HG03378 (cell line): ENCODE measurements at regions not wholly inside any gene's neighbourhood (a gene's known extent, or its start where the extent isn't known, plus 50 kb on each side); places are given as distances from the start of the nearest gene placed in this dataset.

ENCODE experiments used
- ATAC-seq: cut with Tn5 transposase; IDR thresholded peaks from one replicate; pipeline ENCODE4 v1.9.1; 2021; ENCODE audit warnings: mild to moderate bottlenecking, moderate library complexity; ENCODE audit not compliant: unreplicated experiment

GRCh38 chr17:72534265-72534664 lies 413.4 kb downstream of the SOX9 start:
- ATAC-seq: no peak

GRCh38 chr17:72534776-72535175 lies 414.0 kb downstream of the SOX9 start:
- ATAC-seq: no peak

DNA sequence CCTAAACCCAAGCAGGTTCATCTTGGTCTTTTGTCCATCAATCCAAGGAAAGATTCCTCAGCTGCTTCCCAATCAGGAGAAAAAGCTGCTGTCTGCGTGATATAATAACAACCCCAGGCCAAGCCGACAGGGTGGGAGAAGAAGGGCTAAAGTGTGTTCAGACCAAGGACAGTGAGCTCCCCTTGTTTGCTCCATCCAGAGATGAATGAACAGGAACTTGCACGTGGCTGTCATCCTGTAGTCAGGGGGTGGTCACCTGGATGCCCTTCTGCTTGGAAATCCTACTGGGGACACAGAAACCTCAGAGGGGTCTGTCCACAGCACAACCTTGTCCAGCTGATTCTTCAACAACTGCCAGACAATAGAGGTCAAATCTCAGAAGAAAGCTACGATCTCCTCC lies 414.5 kb downstream of the SOX9 start:
- ATAC-seq: no peak

DNA sequence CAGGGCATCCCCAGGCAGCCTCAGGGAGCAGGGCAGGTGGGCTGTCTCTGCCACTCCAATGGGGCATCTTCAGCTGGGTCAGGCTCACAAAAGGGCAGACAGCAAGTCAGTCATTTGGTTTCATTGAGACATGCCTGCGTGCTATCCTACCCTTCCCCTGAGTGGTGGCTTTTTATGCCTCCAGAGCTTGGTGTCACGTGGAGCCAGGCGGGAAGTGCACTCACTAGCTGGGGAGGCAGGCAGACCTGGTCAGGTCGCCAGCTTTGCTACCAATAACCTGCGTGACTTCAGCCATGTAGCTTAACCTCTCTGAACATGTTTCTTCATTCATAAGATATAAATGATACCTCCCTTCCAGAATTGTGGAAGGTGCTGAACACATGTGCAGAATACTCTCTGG lies 415.0 kb downstream of the SOX9 start:
- ATAC-seq: no peak

DNA sequence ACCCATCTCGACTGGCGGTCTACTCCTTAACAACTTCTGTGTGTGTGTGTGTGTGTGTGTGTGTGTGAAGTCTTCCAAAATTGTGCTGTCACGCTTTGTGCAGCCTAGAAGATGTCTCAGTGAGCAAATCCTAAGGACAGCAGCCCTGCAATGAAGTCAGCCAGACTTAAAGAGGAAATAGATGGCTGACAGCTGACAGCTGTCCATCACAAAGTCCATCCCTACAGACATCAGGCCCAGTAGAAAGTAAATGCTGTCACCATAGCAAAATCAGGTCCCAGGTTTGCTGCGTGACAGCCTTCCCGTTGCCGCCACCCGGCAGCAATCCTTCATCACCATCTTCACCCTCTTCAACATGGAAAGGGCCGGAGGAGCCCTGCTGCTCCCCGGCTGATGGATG lies 416.0 kb downstream of the SOX9 start:
- no peak for ATAC-seq

- no peak for ATAC-seq
Measured at GRCh38 chr17:72538443-72538842, 417.6 kb downstream of the SOX9 start.

- ATAC-seq: no peak
Measured at GRCh38 chr17:72538901-72539352, 418.1 kb downstream of the SOX9 start.

DNA sequence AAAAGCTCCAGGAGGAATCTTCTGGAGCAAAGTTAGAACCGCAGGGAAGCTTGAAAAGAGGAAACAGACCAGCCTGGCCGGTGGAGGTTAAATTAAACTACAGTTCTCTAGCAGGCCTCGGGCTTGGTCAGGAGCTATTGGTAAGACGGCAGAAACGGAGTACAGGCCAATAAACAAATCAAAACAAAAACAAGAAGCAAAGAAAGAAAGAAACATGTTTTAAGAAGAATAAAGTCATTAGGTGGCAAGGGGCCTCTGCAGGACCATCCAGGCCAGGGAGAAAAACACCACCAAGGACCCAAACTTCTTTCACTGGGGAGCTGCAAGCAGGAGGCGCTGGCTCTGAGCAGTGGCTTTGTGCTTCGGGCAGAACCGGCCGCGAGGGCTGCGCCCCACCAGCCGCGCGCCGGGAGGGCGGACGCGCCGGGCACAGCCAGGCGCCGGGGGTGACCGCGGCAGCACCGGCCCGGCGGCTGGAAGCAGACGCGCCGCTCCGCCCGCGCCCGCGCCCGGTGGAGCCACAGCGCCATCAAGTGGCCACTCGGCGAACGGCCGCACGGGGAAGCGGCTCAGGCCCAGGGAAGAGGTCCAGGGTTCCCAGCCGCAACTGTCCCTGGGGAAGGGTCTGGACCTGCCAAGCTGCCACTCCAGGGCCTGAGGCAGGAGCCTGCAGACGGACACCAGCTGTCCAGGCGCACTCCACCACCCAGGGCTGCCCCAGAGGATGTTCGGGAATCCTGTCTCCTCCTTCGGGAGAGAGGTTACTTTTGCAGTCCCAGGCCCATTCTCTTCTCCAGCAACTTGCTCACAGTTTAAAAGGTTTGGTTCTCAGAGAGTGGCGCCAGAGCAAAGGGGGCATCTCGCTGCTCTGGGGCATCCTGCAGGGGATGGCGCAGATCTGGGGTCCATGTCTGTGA lies 419.4 kb downstream of the SOX9 start:
- no peak for ATAC-seq

DNA sequence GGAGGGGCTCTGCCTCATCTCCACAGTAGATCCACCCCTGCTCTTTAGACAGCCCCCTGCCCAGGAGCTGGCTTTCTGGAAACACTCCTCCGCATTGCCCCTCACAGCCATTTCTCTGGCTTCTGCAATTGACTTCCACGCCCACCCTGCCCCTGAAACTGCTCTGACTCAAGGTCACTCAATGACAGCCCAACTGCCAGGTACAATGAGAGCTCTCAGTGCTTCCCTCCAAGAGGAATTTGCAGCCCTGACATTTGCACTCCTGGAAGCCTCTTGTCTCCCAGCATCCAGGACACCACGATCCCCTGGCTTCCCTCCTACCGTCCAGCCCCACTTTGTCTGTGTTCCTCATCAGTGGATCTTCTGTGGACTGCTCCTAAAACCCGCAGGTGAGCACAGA lies 421.5 kb downstream of the SOX9 start:
- ATAC-seq: no peak

DNA sequence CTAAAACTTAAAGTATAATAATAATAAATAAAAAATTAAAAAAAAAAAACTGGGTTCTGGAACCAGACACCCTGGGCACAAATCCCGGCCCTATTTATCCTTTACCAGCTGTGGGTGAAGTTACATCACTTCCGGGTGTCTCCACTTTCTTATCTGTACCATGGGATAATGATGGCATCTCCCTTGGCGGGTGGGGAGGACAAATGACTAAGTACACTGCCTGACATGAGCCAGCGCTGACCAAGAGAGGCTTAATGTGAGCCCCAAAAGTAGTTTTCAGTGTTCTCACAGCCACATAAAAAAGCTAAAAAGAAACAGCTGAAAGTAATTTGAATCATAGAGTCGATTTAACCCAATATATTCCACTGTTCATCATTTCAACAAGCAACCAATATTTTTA lies 424.9 kb downstream of the SOX9 start:
- no peak for ATAC-seq

- no peak for ATAC-seq
Measured at GRCh38 chr17:72553051-72553755, 432.4 kb downstream of the SOX9 start.

- no peak for ATAC-seq
Measured at GRCh38 chr17:72554508-72554907, 433.7 kb downstream of the SOX9 start.

GRCh38 chr17:72555052-72555451 lies 434.2 kb downstream of the SOX9 start:
- ATAC-seq: no peak

- peak; percentile 71 for ATAC-seq
Measured at GRCh38 chr17:72556944-72557826, 436.4 kb downstream of the SOX9 start.

- ATAC-seq: no peak
Measured at GRCh38 chr17:72558971-72559476, 438.2 kb downstream of the SOX9 start.

DNA sequence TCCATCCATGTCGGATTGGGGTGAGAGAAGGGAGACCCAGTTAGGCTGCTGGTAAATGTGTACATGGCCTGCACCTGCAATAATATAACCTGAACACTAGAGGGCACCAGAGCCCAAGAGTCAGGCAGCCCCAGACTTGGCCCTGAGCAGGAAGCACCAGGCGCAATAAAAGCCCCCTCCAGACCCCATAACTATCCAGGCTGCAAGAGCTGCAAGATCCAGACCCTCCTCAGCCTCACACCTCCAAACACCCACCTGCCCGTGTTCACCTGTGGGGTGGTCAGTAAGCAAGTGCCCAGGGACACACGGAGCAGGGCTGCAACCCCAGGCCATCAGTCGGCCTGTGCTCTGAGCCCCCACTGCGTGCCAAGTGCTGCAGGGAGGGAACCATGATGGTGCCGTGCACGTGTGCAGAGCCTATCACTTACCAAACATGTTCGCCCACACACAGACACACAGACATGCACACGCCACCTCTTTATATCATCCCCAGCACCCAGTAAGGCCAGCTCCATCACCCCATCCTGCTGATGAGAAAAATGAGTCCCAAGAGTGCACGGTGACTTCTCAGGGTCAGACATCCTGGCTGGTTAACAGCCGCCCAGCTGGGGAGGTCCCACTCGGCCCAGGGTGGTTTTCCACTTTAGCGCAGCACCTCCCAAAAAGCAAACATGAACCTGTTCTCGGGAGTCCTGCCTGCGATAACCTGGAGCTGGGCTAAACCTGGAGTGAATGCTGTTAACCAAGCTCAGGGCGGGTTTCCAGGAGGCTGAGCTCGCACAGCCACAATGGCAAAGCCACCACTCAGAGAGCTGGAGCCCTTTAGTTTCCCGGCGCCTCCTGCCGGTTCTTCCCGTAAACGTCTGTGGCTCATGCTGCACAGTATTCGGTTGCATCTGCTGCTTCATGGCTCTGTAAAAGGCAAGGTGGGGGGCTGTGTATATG lies 439.8 kb downstream of the SOX9 start:
- peak; percentile 71 for ATAC-seq

GRCh38 chr17:72561266-72561665 lies 440.4 kb downstream of the SOX9 start:
- no peak for ATAC-seq

DNA sequence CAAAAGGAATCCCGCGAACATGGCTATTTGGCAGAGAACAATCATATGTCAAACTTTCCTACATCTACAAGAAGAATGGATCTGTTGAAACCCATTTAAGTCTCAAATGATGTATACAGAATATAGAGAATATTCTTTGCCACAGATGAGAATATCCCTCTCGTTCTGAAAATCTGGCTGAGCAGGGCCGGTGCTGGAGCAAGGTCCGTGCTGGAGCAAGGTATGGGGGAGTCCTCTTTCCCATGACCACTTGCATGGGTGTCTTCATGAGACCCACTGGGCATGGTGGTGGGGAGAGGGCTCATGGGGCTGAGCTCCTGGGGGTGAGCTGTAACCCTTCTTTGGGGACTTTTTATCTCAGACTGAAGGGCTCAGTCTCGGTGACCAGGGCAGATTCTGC lies 440.9 kb downstream of the SOX9 start:
- ATAC-seq: no peak

- no peak for ATAC-seq
Measured at GRCh38 chr17:72562615-72563188, 441.9 kb downstream of the SOX9 start.
